22Rv1 (cell line): ENCODE measurements at regions not wholly inside any gene's neighbourhood (a gene's known extent, or its start where the extent isn't known, plus 50 kb on each side); places are given as distances from the start of the nearest gene placed in this dataset.

ENCODE experiments used
- ZFX ChIP-seq: fragments of 450-650 bp; IDR thresholded peaks from 2 replicates; pipeline ENCODE4 v1.6.1; 2017; ENCODE audit warnings: antibody characterized with exemption, borderline replicate concordance
- TF ChIP-seq, protein P1 (sequence below): fragments of 450-650 bp; IDR thresholded peaks from 2 replicates; pipeline ENCODE4 v1.5.1; 2017; ENCODE audit warnings: mild to moderate bottlenecking

DNA sequence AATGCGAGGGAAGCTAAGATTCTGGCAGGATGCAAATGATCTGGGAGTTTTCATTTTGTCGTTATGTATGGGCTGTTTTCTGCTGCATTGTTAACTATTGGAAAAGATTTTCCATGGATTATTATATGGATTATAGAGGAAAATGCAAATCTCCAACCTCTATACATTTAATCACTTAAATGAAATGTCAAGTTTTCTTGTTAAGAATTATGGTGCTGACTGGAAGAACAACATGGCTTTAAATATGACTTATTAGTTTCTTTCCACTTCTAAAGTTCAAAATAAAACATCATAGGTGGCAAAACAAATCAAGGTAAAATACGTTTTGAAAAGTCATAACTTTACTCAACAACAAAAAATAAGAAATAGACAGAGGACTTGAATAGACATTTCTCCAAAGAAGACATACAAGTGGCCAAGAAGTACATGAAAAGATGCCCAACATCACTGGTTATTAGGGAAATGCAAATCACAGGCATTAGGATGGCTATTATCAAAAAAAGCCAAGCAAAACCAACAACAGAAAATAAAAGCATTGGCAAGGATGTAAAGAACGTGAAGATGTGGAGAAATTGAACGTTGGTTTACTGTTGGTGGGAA, 56.2 kb upstream of the CLDN5 start:
- TF ChIP-seq, protein P1, sequence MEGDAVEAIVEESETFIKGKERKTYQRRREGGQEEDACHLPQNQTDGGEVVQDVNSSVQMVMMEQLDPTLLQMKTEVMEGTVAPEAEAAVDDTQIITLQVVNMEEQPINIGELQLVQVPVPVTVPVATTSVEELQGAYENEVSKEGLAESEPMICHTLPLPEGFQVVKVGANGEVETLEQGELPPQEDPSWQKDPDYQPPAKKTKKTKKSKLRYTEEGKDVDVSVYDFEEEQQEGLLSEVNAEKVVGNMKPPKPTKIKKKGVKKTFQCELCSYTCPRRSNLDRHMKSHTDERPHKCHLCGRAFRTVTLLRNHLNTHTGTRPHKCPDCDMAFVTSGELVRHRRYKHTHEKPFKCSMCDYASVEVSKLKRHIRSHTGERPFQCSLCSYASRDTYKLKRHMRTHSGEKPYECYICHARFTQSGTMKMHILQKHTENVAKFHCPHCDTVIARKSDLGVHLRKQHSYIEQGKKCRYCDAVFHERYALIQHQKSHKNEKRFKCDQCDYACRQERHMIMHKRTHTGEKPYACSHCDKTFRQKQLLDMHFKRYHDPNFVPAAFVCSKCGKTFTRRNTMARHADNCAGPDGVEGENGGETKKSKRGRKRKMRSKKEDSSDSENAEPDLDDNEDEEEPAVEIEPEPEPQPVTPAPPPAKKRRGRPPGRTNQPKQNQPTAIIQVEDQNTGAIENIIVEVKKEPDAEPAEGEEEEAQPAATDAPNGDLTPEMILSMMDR: no peak
- no peak for TF ChIP-seq ZFX
